T-helper 1 cell treated with Interleukin-12 subunit alpha and Interleukin-12 subunit beta and Interleukin-4 antibody, amounts not matched to agents 30 μg/mL and 1 μg/mL, for 36 hours (primary cell): ENCODE measurements at regions not wholly inside any gene's neighbourhood (a gene's known extent, or its start where the extent isn't known, plus 50 kb on each side); places are given as distances from the start of the nearest gene placed in this dataset.

Experiments
- H3K27ac Mint-ChIP-seq: one replicate; pipeline ENCODE4 v1.8.0; 2021; ENCODE audit warnings: mild to moderate bottlenecking, mixed read lengths
- H3K27me3 Mint-ChIP-seq: one replicate; pipeline ENCODE4 v1.8.0; 2021; ENCODE audit warnings: low read depth, mixed read lengths
- H3K36me3 Mint-ChIP-seq: one replicate; pipeline ENCODE4 v1.8.0; 2021; ENCODE audit warnings: low read depth, mixed read lengths
- H3K4me1 Mint-ChIP-seq: one replicate; pipeline ENCODE4 v1.8.0; 2021; ENCODE audit warnings: low read depth, mixed read lengths
- H3K4me3 Mint-ChIP-seq: one replicate; pipeline ENCODE4 v1.8.0; 2021; ENCODE audit warnings: mild to moderate bottlenecking, moderate library complexity, mixed read lengths
- H3K9me3 Mint-ChIP-seq: one replicate; pipeline ENCODE4 v1.8.0; 2021; ENCODE audit warnings: mixed read lengths

GRCh38 chr18:56319953-56320352 lies 318.4 kb downstream of the TXNL1 start:
- no peaks in the 10 kb centered on the region for H3K27me3 Mint-ChIP-seq
- H3K9me3 Mint-ChIP-seq = no peaks in the 10 kb centered on the region
- no peaks in the 10 kb centered on the region for H3K36me3 Mint-ChIP-seq
- H3K4me3 Mint-ChIP-seq = no peak overlapping the region
- H3K27ac Mint-ChIP-seq = no peak overlapping the region
- no peaks in the 10 kb centered on the region for H3K4me1 Mint-ChIP-seq

- Mint-ChIP-seq H3K27me3 (no peaks in the 10 kb centered on the region), H3K4me3 (no peak overlapping the region), H3K27ac (no peak overlapping the region), H3K9me3 (no peaks in the 10 kb centered on the region), H3K4me1 (no peaks in the 10 kb centered on the region), H3K36me3 (no peaks in the 10 kb centered on the region)
These were observed 321.7 kb downstream of the TXNL1 start for GRCh38 chr18:56316727-56317126.

- Mint-ChIP-seq H3K27me3 (no peaks in the 10 kb centered on the region), H3K36me3 (no peaks in the 10 kb centered on the region), H3K27ac (no peak overlapping the region), H3K4me3 (no peak overlapping the region), H3K9me3 (no peaks in the 10 kb centered on the region), H3K4me1 (no peaks in the 10 kb centered on the region)
These were observed 323.0 kb downstream of the TXNL1 start for GRCh38 chr18:56315363-56315762.

GRCh38 chr18:56314396-56314795 lies 324.0 kb downstream of the TXNL1 start:
- H3K36me3 Mint-ChIP-seq = no peaks in the 10 kb centered on the region
- H3K4me1 Mint-ChIP-seq = no peaks in the 10 kb centered on the region
- no peak overlapping the region for H3K27ac Mint-ChIP-seq
- H3K27me3 Mint-ChIP-seq = no peaks in the 10 kb centered on the region
- H3K4me3 Mint-ChIP-seq = no peak overlapping the region
- no peaks in the 10 kb centered on the region for H3K9me3 Mint-ChIP-seq

- Mint-ChIP-seq H3K27me3 (no peaks in the 10 kb centered on the region), H3K4me1 (no peaks in the 10 kb centered on the region)
These were observed 325.6 kb downstream of the TXNL1 start for GRCh38 chr18:56312551-56313335.

GRCh38 chr18:56309104-56309503 lies 329.3 kb downstream of the TXNL1 start:
- no peaks in the 10 kb centered on the region for H3K36me3 Mint-ChIP-seq
- no peaks in the 10 kb centered on the region for H3K4me1 Mint-ChIP-seq
- H3K27ac Mint-ChIP-seq = no peak overlapping the region
- H3K27me3 Mint-ChIP-seq = no peaks in the 10 kb centered on the region
- no peak overlapping the region for H3K4me3 Mint-ChIP-seq
- no peaks in the 10 kb centered on the region for H3K9me3 Mint-ChIP-seq

More at GRCh38 chr18:56312551-56313335, 325.6 kb downstream of the TXNL1 start:
- no peaks in the 10 kb centered on the region for H3K9me3 Mint-ChIP-seq
- H3K27ac Mint-ChIP-seq = no peak overlapping the region
- no peak overlapping the region for H3K4me3 Mint-ChIP-seq
- no peaks in the 10 kb centered on the region for H3K36me3 Mint-ChIP-seq

- H3K27ac Mint-ChIP-seq = no peak overlapping the region
- H3K27me3 Mint-ChIP-seq = no peaks in the 10 kb centered on the region
These were observed 330.8 kb downstream of the TXNL1 start for GRCh38 chr18:56307354-56308170.

GRCh38 chr18:56306797-56307196 lies 331.6 kb downstream of the TXNL1 start:
- H3K27me3 Mint-ChIP-seq = no peaks in the 10 kb centered on the region

More at GRCh38 chr18:56307354-56308170, 330.8 kb downstream of the TXNL1 start:
- Mint-ChIP-seq H3K4me3 (no peak overlapping the region), H3K9me3 (no peaks in the 10 kb centered on the region), H3K4me1 (no peaks in the 10 kb centered on the region), H3K36me3 (no peaks in the 10 kb centered on the region)

GRCh38 chr18:56305583-56305982 lies 332.8 kb downstream of the TXNL1 start:
- H3K4me1 Mint-ChIP-seq = no peaks in the 10 kb centered on the region
- no peaks in the 10 kb centered on the region for H3K27me3 Mint-ChIP-seq
- no peaks in the 10 kb centered on the region for H3K36me3 Mint-ChIP-seq
- no peak overlapping the region for H3K4me3 Mint-ChIP-seq
- H3K27ac Mint-ChIP-seq = no peak overlapping the region
- H3K9me3 Mint-ChIP-seq = no peaks in the 10 kb centered on the region

More at GRCh38 chr18:56306797-56307196, 331.6 kb downstream of the TXNL1 start:
- H3K36me3 Mint-ChIP-seq = no peaks in the 10 kb centered on the region
- H3K27ac Mint-ChIP-seq = no peak overlapping the region
- no peak overlapping the region for H3K4me3 Mint-ChIP-seq
- H3K9me3 Mint-ChIP-seq = no peaks in the 10 kb centered on the region
- no peaks in the 10 kb centered on the region for H3K4me1 Mint-ChIP-seq

- no peaks in the 10 kb centered on the region for H3K9me3 Mint-ChIP-seq
- H3K27ac Mint-ChIP-seq = no peak overlapping the region
- no peak overlapping the region for H3K4me3 Mint-ChIP-seq
- no peaks in the 10 kb centered on the region for H3K4me1 Mint-ChIP-seq
- H3K27me3 Mint-ChIP-seq = no peaks in the 10 kb centered on the region
- H3K36me3 Mint-ChIP-seq = no peaks in the 10 kb centered on the region
These were observed 336.2 kb downstream of the TXNL1 start for GRCh38 chr18:56302156-56302555.

GRCh38 chr18:56299740-56300139 lies 338.7 kb downstream of the TXNL1 start:
- H3K36me3 Mint-ChIP-seq = no peaks in the 10 kb centered on the region
- no peaks in the 10 kb centered on the region for H3K27me3 Mint-ChIP-seq
- no peaks in the 10 kb centered on the region for H3K9me3 Mint-ChIP-seq
- peaks cover 3% of the 10 kb centered on the region for H3K4me1 Mint-ChIP-seq
- no peak overlapping the region for H3K4me3 Mint-ChIP-seq
- H3K27ac Mint-ChIP-seq = no peak overlapping the region

GRCh38 chr18:56298935-56299334 lies 339.5 kb downstream of the TXNL1 start:
- peaks cover 5% of the 10 kb centered on the region for H3K4me1 Mint-ChIP-seq
- H3K9me3 Mint-ChIP-seq = no peaks in the 10 kb centered on the region
- no peak overlapping the region for H3K4me3 Mint-ChIP-seq
- H3K27ac Mint-ChIP-seq = no peak overlapping the region
- H3K36me3 Mint-ChIP-seq = no peaks in the 10 kb centered on the region
- H3K27me3 Mint-ChIP-seq = no peaks in the 10 kb centered on the region

GRCh38 chr18:56296381-56296780 lies 342.0 kb downstream of the TXNL1 start:
- H3K27ac Mint-ChIP-seq = no peak overlapping the region
- no peaks in the 10 kb centered on the region for H3K36me3 Mint-ChIP-seq
- peaks cover 5% of the 10 kb centered on the region for H3K4me1 Mint-ChIP-seq
- H3K4me3 Mint-ChIP-seq = no peak overlapping the region
- H3K9me3 Mint-ChIP-seq = no peaks in the 10 kb centered on the region
- no peaks in the 10 kb centered on the region for H3K27me3 Mint-ChIP-seq

- Mint-ChIP-seq H3K27me3 (no peaks in the 10 kb centered on the region), H3K27ac (no peak overlapping the region), H3K4me3 (no peak overlapping the region), H3K9me3 (no peaks in the 10 kb centered on the region), H3K36me3 (no peaks in the 10 kb centered on the region), H3K4me1 (peaks cover 5% of the 10 kb centered on the region)
These were observed 343.8 kb downstream of the TXNL1 start for GRCh38 chr18:56294484-56295183.
